Stimulated activated CD8-positive, alpha-beta memory T cell treated with anti-CD3 and anti-CD28 coated beads, Interleukin-15, amount 100 ng/mL, for 4 hours (primary cell): ENCODE measurements at regions not wholly inside any gene's neighbourhood (a gene's known extent, or its start where the extent isn't known, plus 50 kb on each side); places are given as distances from the start of the nearest gene placed in this dataset.
"Not testable (repeated sequence)": the region's sequence is repeated elsewhere in the genome, so short reads cannot be mapped to it uniquely, and the experiment has no call there.

Source experiments
- DNase-seq, 2 donors: peaks; one replicate each; pipeline ENCODE4 v3.0.0-alpha.2; 2020; ENCODE audit warnings: low read depth in 2 of 2

GRCh38 chr11:122202951-122203456 lies 87.0 kb upstream of the BLID start:
- no peak for DNase-seq

- DNase-seq = no peak
These were observed 86.3 kb upstream of the BLID start for GRCh38 chr11:122202161-122202950.

GRCh38 chr11:122201106-122201505 lies 85.1 kb upstream of the BLID start:
- no peak for DNase-seq

GRCh38 chr11:122199661-122200060 lies 83.6 kb upstream of the BLID start:
- no peak for DNase-seq

- no peak for DNase-seq
These were observed 82.4 kb upstream of the BLID start for GRCh38 chr11:122198291-122198983.

- no peak for DNase-seq
These were observed 81.3 kb upstream of the BLID start for GRCh38 chr11:122197066-122197987.

- DNase-seq = no peak
These were observed 79.8 kb upstream of the BLID start for GRCh38 chr11:122195790-122196189.

- DNase-seq = not testable (repeated sequence)
These were observed 78.0 kb upstream of the BLID start for GRCh38 chr11:122193881-122194480.

- no peak for DNase-seq
These were observed 77.4 kb upstream of the BLID start for GRCh38 chr11:122193457-122193856.

GRCh38 chr11:122192634-122193255 lies 76.7 kb upstream of the BLID start:
- no peak for DNase-seq

- DNase-seq = no peak
These were observed 74.8 kb upstream of the BLID start for GRCh38 chr11:122190768-122191167.

GRCh38 chr11:122189229-122189628 lies 73.2 kb upstream of the BLID start:
- no peak for DNase-seq

- no peak for DNase-seq
These were observed 71.6 kb upstream of the BLID start for GRCh38 chr11:122187373-122188165.

GRCh38 chr11:122186439-122187080 lies 70.5 kb upstream of the BLID start:
- DNase-seq = no peak

GRCh38 chr11:122183933-122184332 lies 67.9 kb upstream of the BLID start:
- DNase-seq = no peak

- DNase-seq = no peak
These were observed 65.9 kb upstream of the BLID start for GRCh38 chr11:122181893-122182292.

- no peak for DNase-seq
These were observed 65.4 kb upstream of the BLID start for GRCh38 chr11:122181372-122181771.

GRCh38 chr11:122179961-122180834 lies 64.2 kb upstream of the BLID start:
- DNase-seq = no peak

GRCh38 chr11:122178795-122179194 lies 62.8 kb upstream of the BLID start:
- DNase-seq = no peak
